ENCODE measurements at regions not wholly inside any gene's neighbourhood (a gene's known extent, or its start where the extent isn't known, plus 50 kb on each side); places are given as distances from the start of the nearest gene placed in this dataset.

DNA sequence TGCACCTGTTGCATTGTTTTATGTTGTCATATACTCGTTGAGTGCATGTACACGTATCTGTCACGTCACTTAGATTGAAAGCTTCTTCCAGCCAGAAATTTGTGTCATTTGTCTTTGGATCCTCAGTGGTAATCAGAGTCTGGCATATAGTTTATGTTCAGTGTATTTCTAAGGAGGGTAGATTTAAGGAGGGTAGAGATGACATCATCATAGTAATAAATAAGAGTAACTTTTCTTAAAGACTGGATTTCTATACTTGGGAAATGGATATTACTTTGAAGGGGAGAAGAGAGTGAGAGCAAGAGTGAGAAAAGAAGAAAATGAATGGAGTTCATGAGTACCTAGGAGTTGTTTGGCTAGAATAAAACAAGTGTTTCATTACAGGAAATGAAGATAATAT is 255.0 kb upstream of the SASH1 start:
- H3K27ac Mint-ChIP-seq = no peak overlapping the region
- ChIA-PET CTCF (no interaction called here), POLR2A (no interaction called here)
- H3K36me3 Mint-ChIP-seq = peaks cover 0 to 14% (median 0%) of the 10 kb centered on the region in 5 donors
- Histone ChIP-seq H3K27ac (ENCODE audit: low read depth, low read length) (no peak overlapping the region), H3K27me3 (ENCODE audit: control insufficient read depth in 2 of 2, insufficient read depth in 2 of 2, low read length in 2 of 2) (peaks cover 0 to 3% of the 10 kb centered on the region in 2 donors), H3K4me3 (ENCODE audit: low read length) (no peak overlapping the region), H3K36me3 (ENCODE audit: control insufficient read depth in 2 of 3, insufficient read depth in 3 of 3, low read length in 3 of 3) (no peaks in the 10 kb centered on the region), H3K9me3 (ENCODE audit: control insufficient read depth in 2 of 3, low read length in 3 of 3) (peaks cover 0 to 7% (median 0%) of the 10 kb centered on the region in 3 experiments), H3K4me1 (ENCODE audit: control insufficient read depth in 2 of 2, insufficient read depth in 2 of 2, low read length in 2 of 2) (no peaks in the 10 kb centered on the region)
- no peak for DNase-seq
- no peaks in the 10 kb centered on the region for H3K4me1 Mint-ChIP-seq
- H3K27me3 Mint-ChIP-seq = peaks cover 0 to 8% (median 0%) of the 10 kb centered on the region in 5 donors
- H3K4me3 Mint-ChIP-seq = no peak overlapping the region
- ATAC-seq = no peak
- peaks cover 4 to 36% (median 14%) of the 10 kb centered on the region in 11 donors for H3K9me3 Mint-ChIP-seq
- intact Hi-C loops (cut with micrococcal nuclease) = no loop called here

DNA sequence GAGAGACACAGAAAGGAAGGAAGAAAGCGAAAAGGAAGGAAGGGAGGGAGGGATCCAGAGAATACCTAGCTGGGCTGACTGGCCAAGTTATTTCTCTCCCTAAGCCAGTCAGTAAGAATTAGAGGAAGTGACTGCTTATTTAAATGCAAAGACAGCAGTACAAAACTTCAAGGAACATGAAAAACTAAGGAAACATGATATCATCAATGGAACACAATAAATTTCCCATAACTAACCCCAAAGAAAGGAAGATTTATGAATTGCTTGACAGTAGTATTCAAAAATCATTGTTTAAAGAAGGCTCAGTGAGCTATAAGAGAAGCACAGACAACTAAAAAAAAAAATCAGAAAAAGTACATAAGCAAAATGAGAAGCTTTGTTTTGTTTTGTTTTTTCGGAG is 252.3 kb upstream of the SASH1 start:
- Mint-ChIP-seq H3K9me3 (peaks cover 4 to 38% (median 14%) of the 10 kb centered on the region in 11 donors), H3K36me3 (peaks cover 0 to 14% (median 0%) of the 10 kb centered on the region in 5 donors), H3K27me3 (peaks cover 0 to 4% (median 0%) of the 10 kb centered on the region in 5 donors), H3K4me3 (no peak overlapping the region), H3K27ac (no peak overlapping the region), H3K4me1 (no peaks in the 10 kb centered on the region)
- H3K9me3 ChIP-seq (ENCODE audit: control insufficient read depth in 2 of 3, low read length in 3 of 3) = peaks cover 0 to 7% (median 0%) of the 10 kb centered on the region in 3 experiments
- CTCF ChIA-PET = interaction anchor here (0.7 kb wide), 1 partner anchor 453 kb away, joined by 3 read pairs; no protein-coding TSS in a partner anchor
- no peak overlapping the region for H3K27ac ChIP-seq (ENCODE audit: low read depth, low read length)
- no peak overlapping the region for H3K4me3 ChIP-seq (ENCODE audit: low read length)
- intact Hi-C loops (cut with micrococcal nuclease) = no loop called here
- POLR2A ChIA-PET = no interaction called here
- no peaks in the 10 kb centered on the region for H3K4me1 ChIP-seq (ENCODE audit: control insufficient read depth in 2 of 2, insufficient read depth in 2 of 2, low read length in 2 of 2)
- no peak for ATAC-seq
- DNase-seq = no peak
- H3K27me3 ChIP-seq (ENCODE audit: control insufficient read depth in 2 of 2, insufficient read depth in 2 of 2, low read length in 2 of 2) = peaks cover 0 to 3% of the 10 kb centered on the region in 2 donors
- H3K36me3 ChIP-seq (ENCODE audit: control insufficient read depth in 2 of 3, insufficient read depth in 3 of 3, low read length in 3 of 3) = no peaks in the 10 kb centered on the region

DNA sequence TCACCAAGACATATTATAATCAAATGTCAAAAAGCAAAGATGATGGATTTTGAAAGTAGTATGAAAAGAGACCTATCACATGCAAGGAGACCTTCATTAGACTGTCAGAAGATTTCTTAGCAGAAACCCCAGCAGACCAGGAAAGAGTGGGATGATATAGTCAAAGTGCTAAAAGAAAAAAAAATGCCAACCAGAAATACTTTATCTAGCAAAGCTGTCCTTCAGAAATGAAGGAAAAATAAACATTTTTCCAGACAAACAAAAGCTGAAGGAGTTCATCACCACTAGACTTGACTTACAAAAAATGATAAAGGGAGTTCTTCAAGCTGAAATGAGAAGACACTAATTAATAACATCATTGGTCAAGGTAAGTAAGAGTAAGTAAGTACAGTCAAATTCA is 251.2 kb upstream of the SASH1 start:
- ATAC-seq (no peak), DNase-seq (no peak)
- intact Hi-C loops (cut with micrococcal nuclease) = no loop called here
- Histone ChIP-seq H3K27ac (ENCODE audit: low read depth, low read length) (no peak overlapping the region), H3K36me3 (ENCODE audit: control insufficient read depth in 2 of 3, insufficient read depth in 3 of 3, low read length in 3 of 3) (no peaks in the 10 kb centered on the region), H3K9me3 (ENCODE audit: control insufficient read depth in 2 of 3, low read length in 3 of 3) (peaks cover 0 to 7% (median 0%) of the 10 kb centered on the region in 3 experiments), H3K4me1 (ENCODE audit: control insufficient read depth in 2 of 2, insufficient read depth in 2 of 2, low read length in 2 of 2) (no peaks in the 10 kb centered on the region), H3K27me3 (ENCODE audit: control insufficient read depth in 2 of 2, insufficient read depth in 2 of 2, low read length in 2 of 2) (peaks cover 0 to 3% of the 10 kb centered on the region in 2 donors), H3K4me3 (ENCODE audit: low read length) (no peak overlapping the region)
- Mint-ChIP-seq H3K27me3 (peaks cover 0 to 4% (median 0%) of the 10 kb centered on the region in 5 donors), H3K4me1 (no peaks in the 10 kb centered on the region), H3K27ac (no peak overlapping the region), H3K4me3 (no peak overlapping the region), H3K9me3 (peaks cover 4 to 38% (median 14%) of the 10 kb centered on the region in 11 donors), H3K36me3 (peaks cover 0 to 14% (median 0%) of the 10 kb centered on the region in 5 donors)
- POLR2A ChIA-PET = no interaction called here
- CTCF ChIA-PET = no interaction called here

DNA sequence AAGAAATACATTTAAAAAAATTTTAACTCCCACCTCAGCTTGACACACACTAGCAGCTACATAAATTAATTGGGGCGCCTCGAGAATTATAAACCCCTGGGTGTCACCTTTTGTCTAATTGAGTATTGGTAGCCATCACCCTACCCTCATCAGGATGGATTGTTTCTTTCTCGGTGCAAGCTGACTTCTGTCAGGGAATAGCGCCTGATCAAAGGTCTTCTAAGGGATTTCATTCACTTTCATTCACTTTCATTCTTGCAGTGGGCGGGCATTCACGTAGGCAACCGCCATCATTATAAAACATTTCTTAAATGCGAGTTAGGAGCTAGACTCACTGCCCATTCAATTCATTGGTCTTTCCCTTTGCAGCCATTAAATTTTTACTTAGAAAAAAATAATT is 239.2 kb upstream of the SASH1 start:
- CTCF ChIA-PET = no interaction called here
- POLR2A ChIA-PET = no interaction called here
- Mint-ChIP-seq H3K9me3 (peaks cover 0 to 10% (median 0%) of the 10 kb centered on the region in 11 donors), H3K27me3 (peaks cover 3 to 10% (median 4%) of the 10 kb centered on the region in 5 donors), H3K4me3 (no peak overlapping the region), H3K36me3 (no peaks in the 10 kb centered on the region), H3K27ac (no peak overlapping the region), H3K4me1 (no peaks in the 10 kb centered on the region)
- ATAC-seq (no peak), DNase-seq (no peak)
- Histone ChIP-seq H3K9me3 (ENCODE audit: control insufficient read depth in 2 of 3, low read length in 3 of 3) (no peaks in the 10 kb centered on the region), H3K36me3 (ENCODE audit: control insufficient read depth in 2 of 3, insufficient read depth in 3 of 3, low read length in 3 of 3) (no peaks in the 10 kb centered on the region), H3K27me3 (ENCODE audit: control insufficient read depth in 2 of 2, insufficient read depth in 2 of 2, low read length in 2 of 2) (no peaks in the 10 kb centered on the region), H3K4me1 (ENCODE audit: control insufficient read depth in 2 of 2, insufficient read depth in 2 of 2, low read length in 2 of 2) (no peaks in the 10 kb centered on the region), H3K4me3 (ENCODE audit: low read length) (no peak overlapping the region), H3K27ac (ENCODE audit: low read depth, low read length) (no peak overlapping the region)
- intact Hi-C loops (cut with micrococcal nuclease) = no loop called here

DNA sequence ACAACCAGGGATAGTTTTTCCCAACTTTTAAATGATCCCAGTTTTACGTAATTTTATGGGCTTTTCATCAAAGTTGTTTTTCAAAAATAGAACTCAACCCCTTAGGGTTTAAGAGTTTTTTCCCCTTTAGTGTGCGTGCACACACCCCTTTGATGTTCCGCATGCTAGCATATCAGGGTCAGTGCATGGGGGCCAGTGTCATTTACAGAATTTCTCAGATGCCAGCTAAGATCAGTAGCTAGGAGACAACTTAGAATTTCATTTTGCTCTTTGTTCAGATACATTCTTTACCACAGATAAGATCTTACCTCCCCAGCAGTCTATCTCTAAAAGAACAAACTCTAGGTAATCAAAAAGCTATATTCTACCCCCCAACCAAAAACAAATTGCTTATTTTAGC is 238.5 kb upstream of the SASH1 start:
- DNase-seq (no peak), ATAC-seq (no peak)
- peaks cover 0 to 10% (median 3%) of the 10 kb centered on the region in 5 donors for H3K27me3 Mint-ChIP-seq
- H3K4me3 Mint-ChIP-seq = no peak overlapping the region
- H3K4me1 Mint-ChIP-seq = no peaks in the 10 kb centered on the region
- no peaks in the 10 kb centered on the region for H3K36me3 Mint-ChIP-seq
- H3K27ac Mint-ChIP-seq = no peak overlapping the region
- ChIA-PET CTCF (no interaction called here), POLR2A (no interaction called here)
- peaks cover 0 to 6% (median 0%) of the 10 kb centered on the region in 11 donors for H3K9me3 Mint-ChIP-seq
- intact Hi-C loops (cut with micrococcal nuclease) = no loop called here
- Histone ChIP-seq H3K27ac (ENCODE audit: low read depth, low read length) (no peak overlapping the region), H3K9me3 (ENCODE audit: control insufficient read depth in 2 of 3, low read length in 3 of 3) (no peaks in the 10 kb centered on the region), H3K36me3 (ENCODE audit: control insufficient read depth in 2 of 3, insufficient read depth in 3 of 3, low read length in 3 of 3) (no peaks in the 10 kb centered on the region), H3K27me3 (ENCODE audit: control insufficient read depth in 2 of 2, insufficient read depth in 2 of 2, low read length in 2 of 2) (no peaks in the 10 kb centered on the region), H3K4me1 (ENCODE audit: control insufficient read depth in 2 of 2, insufficient read depth in 2 of 2, low read length in 2 of 2) (no peaks in the 10 kb centered on the region), H3K4me3 (ENCODE audit: low read length) (no peak overlapping the region)

DNA sequence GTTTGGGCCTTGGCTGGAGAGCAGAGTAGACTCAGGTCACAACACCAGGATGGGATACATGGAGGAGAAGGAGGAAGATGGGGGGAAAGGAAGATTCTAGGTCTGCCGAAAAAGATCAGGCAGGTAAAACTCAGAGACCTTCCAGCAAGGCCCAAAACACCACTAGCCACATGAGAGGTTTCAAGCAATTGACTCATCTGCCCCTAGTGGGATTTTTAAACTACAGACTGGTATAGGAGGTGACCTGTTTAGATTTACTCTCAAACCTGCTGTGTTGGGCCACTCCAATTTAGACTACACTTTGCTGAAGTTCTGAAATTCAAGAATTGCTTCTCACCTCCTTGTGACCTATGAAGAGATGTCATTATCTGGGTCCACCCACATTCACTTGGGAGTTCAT is 236.9 kb upstream of the SASH1 start:
- no peak overlapping the region for H3K27ac ChIP-seq (ENCODE audit: low read depth, low read length)
- POLR2A ChIA-PET = no interaction called here
- no peaks in the 10 kb centered on the region for H3K4me1 ChIP-seq (ENCODE audit: control insufficient read depth in 2 of 2, insufficient read depth in 2 of 2, low read length in 2 of 2)
- no peaks in the 10 kb centered on the region for H3K9me3 ChIP-seq (ENCODE audit: control insufficient read depth in 2 of 3, low read length in 3 of 3)
- Mint-ChIP-seq H3K4me1 (no peaks in the 10 kb centered on the region), H3K27ac (no peak overlapping the region), H3K36me3 (no peaks in the 10 kb centered on the region), H3K9me3 (peaks cover 0 to 3% (median 0%) of the 10 kb centered on the region in 11 donors), H3K4me3 (no peak overlapping the region), H3K27me3 (peaks cover 3 to 12% (median 4%) of the 10 kb centered on the region in 5 donors)
- DNase-seq (no peak), ATAC-seq (no peak)
- intact Hi-C loops (cut with micrococcal nuclease) = no loop called here
- CTCF ChIA-PET = no interaction called here
- H3K36me3 ChIP-seq (ENCODE audit: control insufficient read depth in 2 of 3, insufficient read depth in 3 of 3, low read length in 3 of 3) = no peaks in the 10 kb centered on the region
- no peaks in the 10 kb centered on the region for H3K27me3 ChIP-seq (ENCODE audit: control insufficient read depth in 2 of 2, insufficient read depth in 2 of 2, low read length in 2 of 2)
- H3K4me3 ChIP-seq (ENCODE audit: low read length) = no peak overlapping the region

DNA sequence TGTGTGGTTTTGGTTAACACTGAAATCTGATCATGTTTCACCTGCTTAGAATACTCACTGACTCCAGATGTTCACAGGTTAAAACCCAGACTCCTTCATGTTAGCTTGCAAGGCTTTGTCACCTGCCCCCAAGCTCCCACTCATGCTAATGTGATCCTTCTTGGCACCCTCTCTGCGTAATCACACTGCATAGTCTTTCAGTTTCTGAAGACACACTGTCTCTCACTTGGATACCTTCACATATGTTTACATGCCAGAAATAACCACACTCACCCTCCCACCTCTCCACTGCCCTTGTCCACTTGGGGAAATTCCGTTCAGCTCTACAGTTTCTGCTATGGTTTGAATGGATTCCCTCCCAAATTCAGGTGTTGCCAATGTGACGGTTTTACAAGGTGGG is 234.7 kb upstream of the SASH1 start:
- no peak overlapping the region for H3K27ac ChIP-seq (ENCODE audit: low read depth, low read length)
- no peaks in the 10 kb centered on the region for H3K9me3 ChIP-seq (ENCODE audit: control insufficient read depth in 2 of 3, low read length in 3 of 3)
- Mint-ChIP-seq H3K4me1 (no peaks in the 10 kb centered on the region), H3K27me3 (peaks cover 3 to 9% (median 7%) of the 10 kb centered on the region in 5 donors), H3K4me3 (no peak overlapping the region), H3K9me3 (peaks cover 0 to 3% (median 0%) of the 10 kb centered on the region in 11 donors), H3K36me3 (no peaks in the 10 kb centered on the region), H3K27ac (no peak overlapping the region)
- ChIA-PET POLR2A (no interaction called here), CTCF (no interaction called here)
- intact Hi-C loops (cut with micrococcal nuclease) = no loop called here
- no peak overlapping the region for H3K4me3 ChIP-seq (ENCODE audit: low read length)
- H3K36me3 ChIP-seq (ENCODE audit: control insufficient read depth in 2 of 3, insufficient read depth in 3 of 3, low read length in 3 of 3) = no peaks in the 10 kb centered on the region
- ATAC-seq = no peak
- no peaks in the 10 kb centered on the region for H3K27me3 ChIP-seq (ENCODE audit: control insufficient read depth in 2 of 2, insufficient read depth in 2 of 2, low read length in 2 of 2)
- no peaks in the 10 kb centered on the region for H3K4me1 ChIP-seq (ENCODE audit: control insufficient read depth in 2 of 2, insufficient read depth in 2 of 2, low read length in 2 of 2)
- no peak for DNase-seq

All from naive thymus-derived CD4-positive, alpha-beta T cell (primary cell).